GM18519 (cell line): ENCODE measurements at regions not wholly inside any gene's neighbourhood (a gene's known extent, or its start where the extent isn't known, plus 50 kb on each side); places are given as distances from the start of the nearest gene placed in this dataset.

Experiments
- ATAC-seq: cut with Tn5 transposase; IDR thresholded peaks from one replicate; pipeline ENCODE4 v1.9.1; 2021; ENCODE audit warnings: mild to moderate bottlenecking, moderate library complexity; ENCODE audit not compliant: unreplicated experiment, low FRiP score

DNA sequence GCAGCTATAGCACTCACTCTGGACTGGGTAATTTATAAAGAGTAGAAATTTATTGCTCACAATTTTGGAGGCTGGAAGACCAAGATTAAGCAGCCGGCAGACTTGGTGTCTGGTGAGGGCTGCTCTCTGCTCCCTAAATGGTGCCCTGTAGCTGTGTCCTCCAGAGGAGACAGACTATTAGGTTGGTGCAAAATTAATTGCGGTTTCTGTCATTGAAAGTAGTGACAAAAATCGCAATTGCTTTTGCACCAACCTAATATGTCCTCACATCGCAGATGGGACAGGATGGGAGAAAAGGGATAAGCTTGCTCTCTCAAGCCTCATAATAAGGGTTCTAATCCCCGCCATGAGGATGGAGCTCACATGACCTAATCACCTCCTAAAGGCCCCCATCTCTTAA lies 258.1 kb upstream of the VCX3A start:
- no peak for ATAC-seq

DNA sequence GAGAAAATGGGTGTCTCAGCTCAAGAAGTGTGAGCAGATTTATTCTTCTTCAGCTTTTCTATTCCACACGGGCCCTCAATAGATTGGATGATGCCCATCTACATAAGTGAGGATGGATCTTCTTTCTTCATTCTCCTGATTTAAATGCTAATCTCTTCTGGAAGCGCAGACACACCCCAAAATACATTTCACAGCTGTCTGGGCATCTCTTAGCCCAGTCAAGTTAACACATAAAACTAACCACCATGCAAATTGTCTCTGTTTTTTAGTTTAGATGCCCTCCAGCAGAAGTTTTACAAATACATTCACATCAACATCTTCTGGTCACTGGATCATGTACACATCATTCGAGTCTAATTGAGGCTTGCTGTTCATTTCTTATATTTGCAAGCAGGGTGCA lies 249.0 kb upstream of the VCX3A start:
- no peak for ATAC-seq

DNA sequence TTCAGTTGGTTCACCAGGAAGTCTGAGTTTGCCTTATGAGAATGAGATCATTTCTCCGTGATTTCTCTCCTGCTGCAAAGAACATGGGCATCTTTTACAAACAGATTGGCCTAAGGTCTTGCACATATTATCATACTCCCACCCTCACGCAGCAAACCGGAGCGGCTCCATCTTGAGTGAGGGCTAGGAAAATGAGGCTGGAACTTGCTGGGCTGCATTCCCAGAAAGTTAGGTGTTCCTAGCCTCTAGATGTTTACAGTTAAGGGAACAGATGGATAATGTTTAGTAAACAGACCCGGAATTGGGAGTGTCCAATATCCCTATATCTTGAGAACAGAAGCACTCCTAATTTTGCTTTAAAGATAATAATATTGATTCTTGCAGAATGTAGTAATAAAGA lies 247.9 kb upstream of the VCX3A start:
- no peak for ATAC-seq

DNA sequence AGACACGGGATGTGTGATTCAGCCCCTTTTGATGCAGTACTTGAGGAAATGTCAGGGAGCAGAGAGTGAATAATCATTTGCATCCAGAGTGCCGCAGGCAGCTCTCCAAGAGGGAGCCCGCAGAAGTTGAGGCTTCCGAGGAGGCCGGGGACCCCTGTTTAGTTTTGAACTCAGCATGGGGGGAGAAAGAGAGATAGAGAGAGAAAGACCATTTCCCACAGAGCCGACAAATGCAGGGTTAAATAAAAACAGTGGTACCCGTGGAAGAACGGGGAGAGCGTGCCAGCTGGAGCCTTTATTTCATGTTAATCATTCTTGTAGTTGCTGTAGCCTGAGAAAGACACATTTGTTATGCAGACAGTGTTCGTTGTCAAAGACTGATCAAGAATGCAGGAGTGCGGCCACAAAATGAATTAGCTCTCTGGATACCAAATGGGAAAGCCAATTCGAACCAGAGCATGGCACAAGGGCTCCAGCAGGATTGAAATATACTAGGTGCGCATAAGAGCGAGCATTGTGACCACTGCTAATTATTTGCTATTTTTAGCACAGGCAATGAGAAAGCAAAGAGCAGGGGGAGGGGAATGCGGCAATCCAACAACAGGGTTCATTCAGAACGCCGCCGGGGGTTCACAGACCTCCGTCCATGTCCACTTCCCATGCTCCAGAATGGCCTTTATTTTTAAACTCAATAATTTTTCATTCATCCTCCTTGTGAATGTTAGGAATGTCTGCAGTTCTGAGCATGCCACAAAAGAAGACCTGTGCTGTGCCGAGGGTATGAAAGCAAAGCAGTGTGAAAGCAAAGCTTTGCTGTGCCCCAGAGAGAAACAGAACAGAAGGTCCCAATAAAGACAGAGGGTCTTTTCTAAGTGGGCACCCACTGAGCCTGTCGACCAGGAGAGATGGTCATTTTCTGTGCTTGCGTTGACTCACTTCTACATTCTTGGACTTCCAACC lies 243.9 kb upstream of the VCX3A start:
- ATAC-seq = no peak

DNA sequence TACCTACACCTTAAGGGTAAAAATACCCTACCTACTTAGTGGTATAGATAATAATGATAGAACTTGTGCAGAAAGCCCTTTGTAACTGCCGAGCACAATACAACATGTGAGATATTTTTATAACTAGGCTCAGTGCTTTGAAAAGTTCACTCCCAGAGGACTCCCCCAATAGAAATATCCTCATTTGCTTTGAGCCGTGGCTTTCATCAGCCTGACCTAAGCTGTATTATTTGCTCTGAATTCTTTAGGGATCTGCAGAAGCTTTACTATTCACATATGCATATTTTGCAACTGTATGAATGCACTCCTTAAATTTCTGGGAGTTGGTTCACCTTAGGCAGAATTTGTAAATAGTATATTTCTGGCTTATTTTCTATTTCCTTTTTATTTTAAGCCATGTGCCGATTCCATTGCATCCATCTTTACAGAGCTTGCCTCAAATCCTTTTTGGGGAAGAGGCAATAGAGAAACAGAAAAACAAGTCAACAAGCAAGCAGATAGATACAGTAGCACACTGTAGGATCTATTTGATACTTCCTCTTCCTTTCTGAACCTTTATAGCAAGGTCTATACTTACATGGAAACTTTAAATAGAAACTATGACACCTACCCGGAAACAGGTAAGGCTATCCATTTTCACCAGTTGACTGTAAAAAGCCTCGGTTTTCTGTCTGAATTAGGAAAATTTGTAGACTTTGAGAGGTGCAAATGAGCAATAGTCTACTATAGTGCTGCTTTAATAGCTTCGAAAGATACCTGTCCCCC lies 242.5 kb upstream of the VCX3A start:
- ATAC-seq = peak; percentile 96

DNA sequence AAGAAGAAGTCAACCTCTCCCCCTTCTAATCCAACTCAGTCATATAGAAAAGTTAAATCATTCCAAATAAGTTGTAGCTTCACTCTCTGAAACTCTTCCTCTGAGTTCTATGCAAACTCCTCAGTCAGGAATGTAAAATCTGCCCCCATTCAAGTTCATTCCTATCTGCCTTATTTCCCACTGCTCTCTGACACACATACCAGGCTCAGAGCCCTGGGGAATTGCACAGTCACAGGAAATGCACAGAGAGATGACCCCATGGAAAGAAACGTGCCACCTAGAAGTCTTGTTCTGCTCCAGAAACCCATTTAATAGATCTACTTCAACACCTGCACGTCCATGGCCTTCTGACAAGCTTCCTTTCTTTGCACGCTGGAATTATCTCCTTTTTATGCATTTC lies 236.0 kb upstream of the VCX3A start:
- no peak for ATAC-seq

DNA sequence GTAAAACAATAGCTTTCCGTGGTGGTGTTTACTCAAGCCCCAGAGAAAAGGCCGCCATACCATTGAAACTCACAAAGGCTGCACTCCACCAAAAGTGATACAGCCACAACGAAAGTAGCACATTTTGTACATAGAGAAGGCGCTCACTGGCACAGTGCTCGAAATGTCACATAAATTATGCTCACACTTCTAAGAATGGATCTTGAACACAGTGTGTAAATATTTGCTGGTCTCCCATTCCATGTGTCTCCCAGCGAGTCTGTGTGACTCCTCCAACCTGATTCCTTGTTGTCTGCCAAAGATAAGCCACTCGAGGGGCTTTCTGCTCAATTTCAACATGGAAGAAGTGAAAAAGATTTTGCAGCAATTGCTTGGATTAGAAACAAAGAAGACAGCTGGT lies 234.0 kb upstream of the VCX3A start:
- ATAC-seq = no peak

DNA sequence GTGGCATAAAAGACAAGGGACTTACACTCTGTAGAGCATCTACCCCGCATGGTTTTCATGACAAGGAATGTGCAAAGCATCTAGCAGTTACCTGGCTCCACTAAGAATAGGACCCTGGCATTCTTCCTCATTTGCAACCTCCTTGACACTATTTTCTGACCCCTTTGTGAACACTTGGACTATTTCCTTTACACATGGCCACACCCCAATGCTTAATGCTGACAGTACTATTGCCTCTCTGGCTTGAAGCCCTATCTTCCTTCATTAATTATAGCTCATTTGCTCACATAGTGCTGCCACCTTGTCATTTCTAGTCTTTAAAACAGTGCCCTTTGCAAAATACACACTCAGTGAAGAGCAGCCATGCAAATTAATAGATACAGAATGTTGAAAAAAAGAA lies 226.3 kb upstream of the VCX3A start:
- no peak for ATAC-seq

DNA sequence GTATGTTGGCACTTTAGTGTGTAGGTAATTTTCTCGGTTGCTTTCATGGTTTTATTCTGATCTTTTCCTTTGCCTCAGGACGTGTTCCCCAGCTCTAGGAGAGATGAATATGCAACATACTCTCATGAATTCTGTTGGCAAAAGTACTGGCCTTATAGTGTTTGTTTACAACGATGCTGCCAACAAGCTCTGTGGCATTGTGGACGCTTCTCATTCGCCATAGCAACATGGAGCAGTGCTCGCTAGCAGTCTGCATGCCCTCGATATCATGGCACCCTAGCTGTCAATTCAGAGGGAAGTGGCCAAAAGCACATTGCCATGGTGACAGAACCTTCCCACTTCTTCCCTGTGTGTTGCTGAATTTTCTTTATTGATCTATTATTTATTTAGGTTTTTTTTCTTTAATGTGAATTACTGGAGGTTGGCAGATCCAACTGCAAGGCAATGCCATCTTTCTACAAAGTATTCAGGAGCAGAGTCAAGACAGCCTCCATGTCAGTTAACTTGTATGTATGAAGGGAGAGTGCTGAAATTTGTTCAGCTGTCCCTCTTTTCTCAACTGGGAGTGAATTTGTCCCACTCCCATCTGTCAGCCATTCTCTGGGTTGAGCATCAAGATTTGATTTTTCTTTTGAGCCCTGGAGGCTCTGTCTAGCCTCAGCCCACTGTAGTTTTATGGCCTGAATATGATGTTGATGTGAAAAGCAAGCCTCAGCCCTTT lies 224.9 kb upstream of the VCX3A start:
- no peak for ATAC-seq

DNA sequence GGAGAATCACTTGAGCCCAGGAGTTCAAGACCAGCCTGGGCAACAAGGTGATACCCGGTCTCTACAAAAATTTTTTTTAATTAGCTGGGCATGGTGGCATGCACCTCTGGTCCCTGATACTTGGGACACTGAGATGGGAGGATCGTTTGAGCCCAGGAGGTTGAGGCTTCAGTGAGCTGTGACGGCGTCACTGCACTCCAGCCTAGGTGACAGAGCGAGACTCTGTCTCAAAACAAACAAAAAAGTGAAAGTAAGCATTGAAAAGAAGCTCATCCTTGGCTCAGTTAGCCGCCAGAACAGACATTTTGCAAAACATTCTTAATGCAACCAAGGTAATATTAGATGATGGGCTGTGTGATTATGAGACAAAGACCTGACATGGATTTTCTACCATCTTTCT lies 223.3 kb upstream of the VCX3A start:
- no peak for ATAC-seq

DNA sequence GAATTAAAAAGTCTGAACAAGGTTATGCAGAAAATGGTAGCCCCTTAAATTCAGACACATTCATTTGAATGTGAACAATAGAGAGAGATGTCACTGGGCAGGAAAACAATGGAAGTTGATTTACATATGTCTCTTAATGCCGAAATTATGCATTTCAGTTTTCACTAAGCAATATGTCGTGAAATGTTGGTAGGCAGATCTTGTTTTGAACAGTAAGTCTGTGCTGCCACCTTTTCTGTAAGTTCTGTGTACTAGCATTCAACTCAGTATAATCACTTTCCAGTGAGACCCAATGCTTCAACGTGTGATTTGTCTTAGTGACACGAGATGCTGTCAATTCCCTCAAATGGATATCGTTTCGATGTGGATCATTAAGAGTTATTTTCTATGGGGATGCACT lies 222.7 kb upstream of the VCX3A start:
- no peak for ATAC-seq

DNA sequence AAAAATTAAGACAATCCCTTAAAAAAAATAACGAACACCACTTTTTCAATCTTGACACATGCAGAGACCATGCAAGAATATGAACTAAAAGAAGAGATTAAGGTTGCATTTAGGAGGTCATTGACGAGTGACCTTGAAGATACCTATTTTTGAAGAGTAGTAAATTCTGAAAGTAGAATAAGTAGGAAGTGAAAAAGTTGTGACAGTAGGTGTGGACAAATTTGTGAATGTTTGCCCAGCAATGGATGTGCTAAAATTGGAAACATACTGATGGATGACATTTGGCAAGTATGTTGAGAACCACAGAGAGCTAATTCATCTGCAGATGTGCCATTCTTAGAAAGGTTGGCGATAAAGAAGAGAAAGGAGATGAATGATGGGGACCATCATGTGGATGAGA lies 213.7 kb upstream of the VCX3A start:
- no peak for ATAC-seq

DNA sequence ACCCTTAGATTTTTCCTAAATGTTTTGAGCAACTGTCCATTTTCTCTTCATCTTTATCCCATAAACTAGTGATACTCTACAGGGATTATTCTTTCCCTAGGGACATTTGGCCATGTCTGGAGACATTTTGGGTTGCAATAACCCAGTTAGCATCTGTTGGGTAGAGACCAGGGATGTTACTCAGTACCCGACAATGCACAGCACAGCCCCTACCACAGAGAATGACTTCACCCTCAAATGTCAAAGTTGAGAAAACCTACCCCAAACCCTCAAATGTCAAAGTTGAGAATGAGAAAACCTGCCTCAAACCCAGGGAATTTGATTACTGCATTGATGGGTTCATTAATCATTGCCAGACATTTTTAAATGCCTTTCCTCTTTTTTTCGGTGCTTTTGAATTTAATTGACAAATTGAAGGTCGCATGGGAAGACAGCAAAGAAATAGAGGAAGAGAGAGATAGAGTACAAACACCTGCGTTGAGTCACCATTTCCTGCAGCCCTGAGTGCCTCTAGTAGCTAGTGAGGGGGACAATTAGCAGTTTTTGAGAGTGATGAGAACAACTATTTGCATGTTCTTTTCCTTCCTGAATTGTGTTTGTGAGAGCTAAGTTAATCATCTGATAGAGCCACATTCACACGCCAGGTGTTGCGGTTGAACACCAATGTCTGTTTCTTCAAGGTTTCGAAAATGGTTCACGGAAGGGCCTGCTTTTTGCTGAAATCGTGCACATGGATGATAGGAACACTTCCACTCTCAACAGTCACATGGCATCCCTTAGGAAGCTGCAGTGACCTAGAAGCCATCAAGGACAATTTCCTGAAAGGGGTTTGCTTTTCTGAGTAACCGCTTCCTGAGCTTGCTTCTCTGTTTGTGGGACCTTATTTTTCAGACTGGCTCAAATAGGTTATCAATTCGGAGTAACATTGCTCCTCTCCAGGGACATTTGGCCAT lies 203.9 kb upstream of the VCX3A start:
- ATAC-seq = peak; percentile 97

DNA sequence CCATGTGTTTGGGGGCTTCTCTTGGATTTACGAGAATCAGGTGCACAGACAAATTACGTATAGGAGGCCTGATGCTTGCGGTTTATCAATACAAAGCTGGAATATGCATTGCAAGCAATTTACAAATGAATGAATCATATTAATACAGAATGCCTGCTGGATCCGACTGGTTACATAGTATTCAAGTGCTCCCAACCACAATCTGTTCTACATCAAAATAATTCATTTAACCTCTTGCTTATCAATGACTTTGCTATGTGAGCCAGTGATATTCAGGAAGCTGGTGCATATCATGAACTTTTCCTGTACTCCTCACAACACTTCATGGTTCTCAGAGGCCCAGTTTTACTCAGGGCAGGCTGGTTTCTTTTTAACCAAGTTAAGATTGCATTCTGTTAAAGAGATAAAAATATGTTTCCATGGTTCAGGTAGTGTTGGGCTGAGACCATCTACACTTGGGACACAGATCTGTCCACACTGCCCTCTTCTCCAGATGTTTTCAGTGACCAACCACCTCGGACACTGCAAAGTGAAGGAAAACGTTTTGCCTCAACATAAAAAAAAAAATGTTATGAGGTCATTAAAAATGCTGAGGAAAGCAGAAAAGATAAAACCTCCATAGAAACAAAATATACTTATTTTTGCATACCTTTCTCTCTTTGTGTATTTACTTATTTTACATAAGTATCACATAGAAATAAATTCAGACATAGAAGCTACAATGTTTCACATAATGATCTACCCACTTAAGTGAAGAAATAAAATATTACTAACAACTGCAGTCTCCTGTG lies 200.1 kb upstream of the VCX3A start:
- ATAC-seq = no peak

DNA sequence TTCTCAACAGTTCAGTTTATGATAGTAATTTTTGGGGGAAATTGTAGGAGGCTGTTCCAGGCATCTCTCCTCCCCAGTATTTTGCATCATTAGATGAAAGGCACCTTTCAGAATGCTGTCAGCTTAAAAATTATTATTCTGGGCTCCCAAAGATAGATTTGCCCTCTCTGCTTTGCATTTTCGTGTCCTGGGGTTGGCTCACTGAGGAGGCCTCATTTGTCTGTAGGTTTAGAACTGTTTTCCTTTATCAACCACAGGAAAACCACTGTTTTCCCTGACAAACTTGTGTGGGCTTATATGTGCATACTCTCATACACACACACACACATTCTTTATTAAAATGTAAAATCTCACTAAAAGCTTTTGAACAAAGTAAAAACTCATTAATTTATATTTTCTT lies 197.2 kb upstream of the VCX3A start:
- ATAC-seq = no peak

DNA sequence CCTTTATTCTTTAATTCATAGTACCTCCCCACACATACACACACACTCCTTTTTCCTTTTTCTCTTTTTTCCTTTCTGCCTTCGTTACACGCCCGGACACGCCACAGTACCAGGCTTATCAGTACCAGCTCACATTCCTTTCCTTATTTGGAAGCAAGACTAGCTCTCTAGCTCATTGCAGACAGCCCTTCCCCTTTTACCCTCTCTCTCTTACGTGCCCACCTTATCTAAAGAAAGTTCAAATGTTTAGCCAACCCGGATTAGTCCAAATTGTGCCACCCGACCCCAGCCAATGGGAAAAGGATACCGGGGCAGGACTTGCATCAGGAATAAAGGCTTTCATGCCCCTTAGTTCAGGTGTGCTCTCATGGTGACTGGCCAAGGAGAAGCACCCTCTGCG lies 194.7 kb upstream of the VCX3A start:
- no peak for ATAC-seq

DNA sequence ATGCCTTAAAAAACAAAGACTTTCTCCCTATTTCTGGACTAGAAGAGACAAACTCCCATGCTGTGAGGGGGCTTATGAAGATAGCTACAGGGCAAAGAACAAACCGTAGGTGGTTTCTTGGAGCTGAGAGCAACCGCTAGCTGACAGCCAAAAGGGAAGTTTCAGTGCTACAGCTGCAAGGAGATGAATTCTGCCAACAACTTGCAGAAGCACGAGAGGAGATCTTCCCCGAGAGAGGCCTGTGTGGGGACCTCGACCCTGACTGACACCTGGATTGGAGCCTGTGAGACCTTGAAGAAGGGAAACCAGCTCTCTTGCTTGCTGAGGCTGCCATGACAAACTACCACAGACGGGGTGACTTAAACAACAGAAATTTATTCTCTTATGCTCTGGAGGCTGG lies 183.8 kb upstream of the VCX3A start:
- ATAC-seq = no peak

DNA sequence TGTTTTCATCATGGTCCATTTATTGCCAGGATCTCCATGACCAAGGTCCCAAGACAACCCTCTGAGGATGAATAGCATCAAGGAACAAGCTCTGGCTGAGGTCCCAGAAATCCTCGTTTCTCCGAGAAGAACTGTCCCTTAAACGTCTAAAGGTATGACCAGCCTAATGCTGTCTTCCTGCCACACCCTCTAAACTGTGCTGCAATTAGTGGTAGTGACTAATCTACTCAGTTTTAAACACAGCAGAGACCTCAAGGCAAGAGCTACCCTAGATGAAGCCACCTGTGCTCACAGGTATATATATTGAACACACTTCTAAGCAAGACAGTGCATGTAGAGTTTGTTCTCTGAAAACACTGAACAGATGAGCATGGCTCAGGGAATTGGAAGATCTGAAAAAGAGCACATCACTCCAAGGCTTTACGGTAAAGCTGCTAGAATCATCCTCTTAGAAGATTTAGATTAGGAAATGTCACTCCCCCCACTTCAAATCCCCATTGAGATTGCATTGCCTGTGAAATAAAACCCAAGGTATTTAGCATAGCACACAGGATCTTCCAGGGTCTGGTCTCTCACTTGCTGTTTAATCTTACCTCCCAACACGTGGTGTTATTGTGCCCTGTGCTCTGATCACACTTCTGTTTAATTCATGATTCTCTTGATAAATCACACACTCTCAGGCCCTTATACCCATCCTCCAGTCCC lies 173.9 kb upstream of the VCX3A start:
- no peak for ATAC-seq

DNA sequence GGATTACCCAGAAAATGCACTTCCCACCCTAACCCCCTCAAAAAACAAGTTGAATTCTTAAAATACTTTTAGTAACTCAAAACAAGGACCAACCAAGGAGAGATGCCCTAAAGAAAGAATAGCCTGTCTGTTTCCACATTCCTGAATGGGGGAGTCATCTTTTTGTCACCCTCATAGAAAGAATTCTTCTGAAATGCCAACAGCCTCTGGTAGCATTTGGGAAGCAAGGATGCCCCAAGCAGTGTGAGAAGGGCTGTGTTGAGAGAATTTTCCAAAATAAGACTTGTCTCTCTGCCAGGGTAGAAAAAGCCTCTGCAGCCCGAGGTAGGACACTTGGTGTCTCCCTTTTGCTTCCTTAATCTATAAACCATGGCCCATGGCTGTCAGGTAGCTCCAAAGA lies 173.1 kb upstream of the VCX3A start:
- ATAC-seq = no peak
